ENCODE measurements at regions not wholly inside any gene's neighbourhood (a gene's known extent, or its start where the extent isn't known, plus 50 kb on each side); places are given as distances from the start of the nearest gene placed in this dataset.
"Not testable (repeated sequence)": the region's sequence is repeated elsewhere in the genome, so short reads cannot be mapped to it uniquely, and the experiment has no call there.

DNA sequence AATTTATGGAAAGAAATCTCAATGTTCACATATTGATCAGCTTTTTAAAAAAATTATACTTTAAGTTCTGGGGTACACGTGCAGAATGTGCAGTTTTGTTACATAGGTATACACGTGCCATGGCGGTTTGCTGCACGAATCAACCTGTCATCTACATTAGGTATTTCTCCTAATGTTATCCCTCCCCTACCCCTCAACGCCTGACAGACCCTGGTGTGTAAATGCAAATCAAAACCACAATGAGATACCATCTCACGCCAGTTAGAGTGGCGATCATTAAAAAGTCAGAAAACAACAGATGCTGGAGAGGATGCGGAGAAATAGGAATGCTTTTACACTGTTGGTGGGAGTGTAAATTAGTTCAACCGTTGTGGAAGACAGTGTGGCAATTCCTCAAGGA, 219.4 kb downstream of the SATB1 start:
- H3K79me1 ChIP-seq (ENCODE audit: low read depth, low read length); H2BK20ac ChIP-seq (ENCODE audit: low read length); H3K27ac ChIP-seq (ENCODE audit: low read depth, low read length); H3K4me3 ChIP-seq (ENCODE audit: extremely low read depth in 1 of 4, insufficient read depth in 2 of 4, low read depth in 3 of 4, low read length in 4 of 4); H4K8ac ChIP-seq (ENCODE audit: extremely low read depth, insufficient read depth, low read length); H3K9me3 ChIP-seq (ENCODE audit: insufficient read depth in 2 of 2, low read depth in 1 of 2, low read length in 1 of 2); H3K18ac ChIP-seq (ENCODE audit: extremely low read depth, low read length); H3K56ac ChIP-seq (replicated peaks; ENCODE audit: insufficient read length, low read depth, low read length); H4K91ac ChIP-seq (replicated peaks; ENCODE audit: insufficient read length, low read length); H4K20me1 ChIP-seq (replicated peaks in 1 of 2; ENCODE audit: control insufficient read depth in 1 of 2, insufficient read depth in 2 of 2, low read length in 2 of 2); H3K23me2 ChIP-seq (ENCODE audit: low read depth, low read length); H3K4ac ChIP-seq (replicated peaks; ENCODE audit: insufficient read length, low read depth, low read length); H3K23ac ChIP-seq (ENCODE audit: insufficient read length); H2AFZ ChIP-seq (ENCODE audit: low read length); H3K36me3 ChIP-seq (ENCODE audit: control insufficient read depth in 2 of 4, insufficient read depth in 4 of 4, low read length in 3 of 4); H2BK12ac ChIP-seq (ENCODE audit: low read depth, low read length); H3K4me1 ChIP-seq (replicated peaks in 1 of 4; ENCODE audit: control insufficient read depth in 3 of 4, insufficient read depth in 4 of 4, low read length in 3 of 4); POLR2A ChIA-PET (ENCODE audit: partially characterized antibody); H2BK120ac ChIP-seq (replicated peaks; ENCODE audit: low read depth, low read length); H3K14ac ChIP-seq (ENCODE audit: insufficient read length); H3K79me2 ChIP-seq (ENCODE audit: control insufficient read depth in 1 of 2, insufficient read depth in 2 of 2, low read length in 2 of 2); H2AK5ac ChIP-seq (ENCODE audit: low read depth, low read length); H3K9ac ChIP-seq (replicated peaks in 1 of 4; ENCODE audit: extremely low read depth in 1 of 4, low read depth in 3 of 4, low read length in 3 of 4); H3K4me2 ChIP-seq (ENCODE audit: insufficient read depth in 1 of 2, low read depth in 2 of 2, low read length in 2 of 2); H2BK5ac ChIP-seq (ENCODE audit: low read depth, low read length); H4K5ac ChIP-seq (ENCODE audit: insufficient read length, low read depth, low read length); H2BK15ac ChIP-seq (ENCODE audit: low read length); DNase-seq (ENCODE audit: low read depth in 1 of 2, low spot score in 2 of 2); H3K27me3 ChIP-seq (replicated peaks in 1 of 4; ENCODE audit: control insufficient read depth in 3 of 4, extremely low read depth in 1 of 4, insufficient read depth in 3 of 4, low read length in 3 of 4); FAIRE-seq: not testable (repeated sequence)
- WGBS, 2 experiments (ENCODE audit: extremely low coverage in 1 of 2, insufficient coverage in 1 of 2, insufficient read length in 1 of 2, insufficient replicate concordance in 2 of 2, low coverage in 1 of 2, low lambda C conversion rate in 2 of 2, missing lambda C conversion rate in 1 of 2) = 88% methylated on average over 9 of the region's 9 CpGs; no CpG with 5 or more reads in 1 of the 2 experiments
- CTCF ChIA-PET (ENCODE audit: partially characterized antibody) = interaction anchor here (0.5 kb wide), 1 partner anchor 206 kb away, joined by 5 read pairs; no protein-coding TSS in a partner anchor

All from H1 (cell line).